Activated naive CD4-positive, alpha-beta T cell treated with anti-CD3 and anti-CD28 coated beads, Interleukin-2, amount 50 U/mL, for 24 hours (primary cell): ENCODE measurements at regions not wholly inside any gene's neighbourhood (a gene's known extent, or its start where the extent isn't known, plus 50 kb on each side); places are given as distances from the start of the nearest gene placed in this dataset.

ENCODE experiments used
- H3K27ac Mint-ChIP-seq: one replicate; pipeline ENCODE4 v1.8.0; 2021; ENCODE audit warnings: mild to moderate bottlenecking, mixed read lengths
- H3K27me3 Mint-ChIP-seq: one replicate; pipeline ENCODE4 v1.8.0; 2021; ENCODE audit warnings: mixed read lengths
- H3K36me3 Mint-ChIP-seq: one replicate; pipeline ENCODE4 v1.8.0; 2021; ENCODE audit warnings: mixed read lengths
- H3K4me1 Mint-ChIP-seq: one replicate; pipeline ENCODE4 v1.8.0; 2021; ENCODE audit warnings: mixed read lengths
- H3K4me3 Mint-ChIP-seq: one replicate; pipeline ENCODE4 v1.8.0; 2021; ENCODE audit warnings: mild to moderate bottlenecking, mixed read lengths
- H3K9me3 Mint-ChIP-seq: one replicate; pipeline ENCODE4 v1.8.0; 2021; ENCODE audit warnings: mixed read lengths

- no peaks in the 10 kb centered on the region for H3K9me3 Mint-ChIP-seq
- no peaks in the 10 kb centered on the region for H3K4me1 Mint-ChIP-seq
- H3K36me3 Mint-ChIP-seq = no peaks in the 10 kb centered on the region
- H3K4me3 Mint-ChIP-seq = no peak overlapping the region
- no peaks in the 10 kb centered on the region for H3K27me3 Mint-ChIP-seq
- no peak overlapping the region for H3K27ac Mint-ChIP-seq
Observed at GRCh38 chr4:180788729-180789128, 1454.5 kb upstream of the TENM3 start.

- Mint-ChIP-seq H3K9me3 (no peaks in the 10 kb centered on the region), H3K27me3 (no peaks in the 10 kb centered on the region), H3K36me3 (no peaks in the 10 kb centered on the region), H3K4me3 (no peak overlapping the region), H3K4me1 (no peaks in the 10 kb centered on the region), H3K27ac (no peak overlapping the region)
Observed at GRCh38 chr4:180789929-180790328, 1453.3 kb upstream of the TENM3 start.

- Mint-ChIP-seq H3K27ac (no peak overlapping the region), H3K9me3 (no peaks in the 10 kb centered on the region)
Observed at GRCh38 chr4:180790471-180790870, 1452.7 kb upstream of the TENM3 start.

GRCh38 chr4:180792541-180792940 is 1450.7 kb upstream of the TENM3 start:
- Mint-ChIP-seq H3K4me3 (no peak overlapping the region), H3K27me3 (no peaks in the 10 kb centered on the region), H3K27ac (no peak overlapping the region), H3K9me3 (no peaks in the 10 kb centered on the region), H3K36me3 (no peaks in the 10 kb centered on the region), H3K4me1 (no peaks in the 10 kb centered on the region)

More at GRCh38 chr4:180790471-180790870, 1452.7 kb upstream of the TENM3 start:
- Mint-ChIP-seq H3K4me1 (no peaks in the 10 kb centered on the region), H3K36me3 (no peaks in the 10 kb centered on the region), H3K27me3 (no peaks in the 10 kb centered on the region), H3K4me3 (no peak overlapping the region)

GRCh38 chr4:180794333-180794732 is 1448.9 kb upstream of the TENM3 start:
- no peaks in the 10 kb centered on the region for H3K9me3 Mint-ChIP-seq

GRCh38 chr4:180798036-180798577 is 1445.1 kb upstream of the TENM3 start:
- no peaks in the 10 kb centered on the region for H3K27me3 Mint-ChIP-seq
- H3K27ac Mint-ChIP-seq = no peak overlapping the region
- H3K4me1 Mint-ChIP-seq = no peaks in the 10 kb centered on the region

More at GRCh38 chr4:180794333-180794732, 1448.9 kb upstream of the TENM3 start:
- H3K4me1 Mint-ChIP-seq = no peaks in the 10 kb centered on the region
- H3K4me3 Mint-ChIP-seq = no peak overlapping the region
- no peak overlapping the region for H3K27ac Mint-ChIP-seq
- H3K27me3 Mint-ChIP-seq = no peaks in the 10 kb centered on the region
- no peaks in the 10 kb centered on the region for H3K36me3 Mint-ChIP-seq

GRCh38 chr4:180799798-180800197 is 1443.4 kb upstream of the TENM3 start:
- no peaks in the 10 kb centered on the region for H3K9me3 Mint-ChIP-seq
- H3K27me3 Mint-ChIP-seq = no peaks in the 10 kb centered on the region
- no peak overlapping the region for H3K4me3 Mint-ChIP-seq
- no peak overlapping the region for H3K27ac Mint-ChIP-seq
- H3K4me1 Mint-ChIP-seq = no peaks in the 10 kb centered on the region
- no peaks in the 10 kb centered on the region for H3K36me3 Mint-ChIP-seq

More at GRCh38 chr4:180798036-180798577, 1445.1 kb upstream of the TENM3 start:
- Mint-ChIP-seq H3K4me3 (no peak overlapping the region), H3K9me3 (no peaks in the 10 kb centered on the region), H3K36me3 (no peaks in the 10 kb centered on the region)

- Mint-ChIP-seq H3K9me3 (no peaks in the 10 kb centered on the region), H3K4me1 (no peaks in the 10 kb centered on the region), H3K27ac (no peak overlapping the region), H3K4me3 (no peak overlapping the region), H3K27me3 (no peaks in the 10 kb centered on the region), H3K36me3 (no peaks in the 10 kb centered on the region)
Observed at GRCh38 chr4:180805101-180805500, 1438.1 kb upstream of the TENM3 start.

GRCh38 chr4:180808862-180809261 is 1434.3 kb upstream of the TENM3 start:
- no peaks in the 10 kb centered on the region for H3K27me3 Mint-ChIP-seq
- no peak overlapping the region for H3K27ac Mint-ChIP-seq
- no peak overlapping the region for H3K4me3 Mint-ChIP-seq
- no peaks in the 10 kb centered on the region for H3K9me3 Mint-ChIP-seq
- no peaks in the 10 kb centered on the region for H3K4me1 Mint-ChIP-seq
- no peaks in the 10 kb centered on the region for H3K36me3 Mint-ChIP-seq

GRCh38 chr4:180809439-180809838 is 1433.8 kb upstream of the TENM3 start:
- Mint-ChIP-seq H3K27ac (no peak overlapping the region), H3K27me3 (no peaks in the 10 kb centered on the region), H3K4me1 (no peaks in the 10 kb centered on the region), H3K9me3 (no peaks in the 10 kb centered on the region), H3K4me3 (no peak overlapping the region), H3K36me3 (no peaks in the 10 kb centered on the region)

- H3K9me3 Mint-ChIP-seq = no peaks in the 10 kb centered on the region
- H3K4me3 Mint-ChIP-seq = no peak overlapping the region
- no peaks in the 10 kb centered on the region for H3K4me1 Mint-ChIP-seq
- H3K27me3 Mint-ChIP-seq = no peaks in the 10 kb centered on the region
- H3K27ac Mint-ChIP-seq = no peak overlapping the region
- H3K36me3 Mint-ChIP-seq = no peaks in the 10 kb centered on the region
Observed at GRCh38 chr4:180810581-180810980, 1432.6 kb upstream of the TENM3 start.

GRCh38 chr4:180811556-180811955 is 1431.6 kb upstream of the TENM3 start:
- Mint-ChIP-seq H3K27ac (no peak overlapping the region), H3K9me3 (no peaks in the 10 kb centered on the region), H3K36me3 (no peaks in the 10 kb centered on the region), H3K27me3 (no peaks in the 10 kb centered on the region), H3K4me3 (no peak overlapping the region), H3K4me1 (no peaks in the 10 kb centered on the region)

- no peaks in the 10 kb centered on the region for H3K27me3 Mint-ChIP-seq
- H3K27ac Mint-ChIP-seq = no peak overlapping the region
- H3K9me3 Mint-ChIP-seq = no peaks in the 10 kb centered on the region
- no peaks in the 10 kb centered on the region for H3K36me3 Mint-ChIP-seq
- no peak overlapping the region for H3K4me3 Mint-ChIP-seq
- H3K4me1 Mint-ChIP-seq = no peaks in the 10 kb centered on the region
Observed at GRCh38 chr4:180812783-180813182, 1430.4 kb upstream of the TENM3 start.

GRCh38 chr4:180814875-180815417 is 1428.3 kb upstream of the TENM3 start:
- H3K36me3 Mint-ChIP-seq = no peaks in the 10 kb centered on the region
- H3K4me1 Mint-ChIP-seq = no peaks in the 10 kb centered on the region
- H3K27ac Mint-ChIP-seq = no peak overlapping the region
- H3K9me3 Mint-ChIP-seq = no peaks in the 10 kb centered on the region
- no peak overlapping the region for H3K4me3 Mint-ChIP-seq
- no peaks in the 10 kb centered on the region for H3K27me3 Mint-ChIP-seq

GRCh38 chr4:180817529-180817928 is 1425.7 kb upstream of the TENM3 start:
- H3K4me1 Mint-ChIP-seq = no peaks in the 10 kb centered on the region
- no peaks in the 10 kb centered on the region for H3K36me3 Mint-ChIP-seq
- H3K9me3 Mint-ChIP-seq = peaks cover 5% of the 10 kb centered on the region
- no peak overlapping the region for H3K27ac Mint-ChIP-seq
- H3K4me3 Mint-ChIP-seq = no peak overlapping the region
- no peaks in the 10 kb centered on the region for H3K27me3 Mint-ChIP-seq

- H3K27me3 Mint-ChIP-seq = no peaks in the 10 kb centered on the region
- H3K9me3 Mint-ChIP-seq = peaks cover 10% of the 10 kb centered on the region
- no peaks in the 10 kb centered on the region for H3K4me1 Mint-ChIP-seq
- H3K36me3 Mint-ChIP-seq = no peaks in the 10 kb centered on the region
- H3K27ac Mint-ChIP-seq = no peak overlapping the region
- H3K4me3 Mint-ChIP-seq = no peak overlapping the region
Observed at GRCh38 chr4:180823108-180823507, 1420.1 kb upstream of the TENM3 start.
